Endometrium (tissue), 2 donors: ENCODE measurements at regions not wholly inside any gene's neighbourhood (a gene's known extent, or its start where the extent isn't known, plus 50 kb on each side); places are given as distances from the start of the nearest gene placed in this dataset.

Source experiments
- FAIRE-seq: peaks from 2 replicates; lab custom pipeline; 2012; peaks lifted over from hg19 to GRCh38; lab: Jason Lieb, UNC
- donor health status: control.
- donor health status: control.

- peak; percentile 74 for FAIRE-seq
Observed at GRCh38 chr4:15339737-15340136, 88.1 kb upstream of the C1QTNF7 start.

GRCh38 chr4:15340332-15340731 lies 87.5 kb upstream of the C1QTNF7 start:
- FAIRE-seq: peak; percentile 18

GRCh38 chr4:15340902-15341732 lies 86.7 kb upstream of the C1QTNF7 start:
- FAIRE-seq: no peak

DNA sequence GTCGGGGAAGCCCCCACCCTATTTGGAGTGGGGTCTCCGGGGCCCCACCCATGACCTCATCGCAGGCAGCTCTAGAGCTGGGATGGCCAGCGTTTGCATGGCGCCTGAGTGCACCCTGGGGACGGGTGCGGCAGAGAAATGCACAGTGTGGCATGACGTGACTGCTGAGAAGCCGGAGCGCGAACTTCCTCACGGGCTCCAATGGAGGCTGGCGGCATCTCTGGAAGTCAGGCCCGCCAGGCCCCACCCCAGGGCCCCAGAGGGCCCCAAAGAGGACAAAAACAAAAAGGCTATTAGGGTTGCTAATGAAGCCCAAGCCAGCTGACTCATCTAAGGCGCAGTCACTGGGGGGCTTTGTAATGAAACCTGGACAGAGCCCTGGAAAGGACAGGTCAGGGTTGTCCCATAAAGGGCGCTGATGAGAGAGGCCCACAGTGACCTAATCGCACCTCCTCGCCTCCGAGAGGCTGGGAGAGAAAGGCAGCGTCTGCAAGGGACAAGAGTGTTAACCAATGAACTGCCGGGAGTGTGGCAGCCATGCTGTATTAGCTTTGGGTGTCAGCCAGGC lies 86.0 kb upstream of the C1QTNF7 start:
- no peak for FAIRE-seq

- no peak for FAIRE-seq
Observed at GRCh38 chr4:15343000-15343399, 84.8 kb upstream of the C1QTNF7 start.

DNA sequence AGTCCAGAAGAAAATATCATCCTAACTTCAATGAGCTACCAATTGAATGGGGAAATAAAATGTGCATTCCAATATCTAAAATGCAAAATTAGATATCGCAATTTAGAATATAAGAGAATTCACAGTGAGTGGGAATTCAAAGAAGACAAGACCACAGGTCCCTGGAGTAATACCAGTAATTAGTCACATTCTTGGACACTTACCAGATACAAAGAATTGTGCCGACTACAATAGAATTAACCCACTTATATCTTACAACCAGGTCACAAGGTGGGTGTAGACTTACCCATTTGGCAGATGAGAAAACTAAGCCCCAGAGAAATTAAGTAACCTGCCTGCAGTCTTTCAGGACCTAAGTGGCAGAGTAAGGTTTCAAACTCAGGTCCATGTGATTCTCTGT lies 84.3 kb upstream of the C1QTNF7 start:
- FAIRE-seq: no peak

- FAIRE-seq: peak; percentile 95
Observed at GRCh38 chr4:15344041-15344440, 83.8 kb upstream of the C1QTNF7 start.

DNA sequence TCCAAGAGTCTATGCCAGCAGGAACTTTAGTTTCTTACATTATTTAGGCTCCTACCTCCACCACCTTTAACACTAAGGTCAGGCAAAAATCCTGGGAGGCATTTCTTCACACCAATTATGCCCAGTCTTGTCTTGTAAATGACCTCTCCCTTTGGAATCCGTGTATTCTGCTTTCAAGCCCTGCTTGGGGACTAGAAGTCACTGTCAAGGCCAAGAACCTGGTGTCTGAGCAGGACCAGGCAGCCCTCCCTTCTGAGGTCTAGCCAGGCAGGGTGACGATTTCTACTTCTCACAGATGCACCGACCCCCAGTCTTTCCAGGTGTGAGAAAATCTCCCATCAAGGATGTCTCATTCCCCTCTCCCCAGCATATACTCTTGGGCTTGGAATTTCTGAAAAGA lies 82.7 kb upstream of the C1QTNF7 start:
- no peak for FAIRE-seq

GRCh38 chr4:15348236-15348635 lies 79.6 kb upstream of the C1QTNF7 start:
- FAIRE-seq: no peak

DNA sequence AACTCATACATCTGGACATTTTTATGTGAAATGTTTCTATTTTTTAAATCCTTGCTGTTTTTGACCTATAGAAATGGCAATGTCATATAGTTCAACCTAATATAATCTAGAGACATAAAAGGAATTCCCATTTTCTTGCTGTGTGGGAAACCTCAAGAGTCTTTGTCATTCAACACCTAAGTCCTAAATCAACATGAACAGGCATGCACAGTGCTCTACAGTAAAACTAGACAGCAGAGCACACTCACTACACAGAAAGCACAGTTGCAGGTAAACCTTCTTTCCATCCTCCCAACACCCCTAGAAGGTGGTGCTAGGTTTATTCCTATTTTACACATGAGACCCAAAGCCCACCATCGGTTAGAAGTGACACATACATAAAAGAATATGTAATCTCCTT lies 79.1 kb upstream of the C1QTNF7 start:
- no peak for FAIRE-seq

GRCh38 chr4:15349531-15349935 lies 78.3 kb upstream of the C1QTNF7 start:
- FAIRE-seq: peak; percentile 50

GRCh38 chr4:15349965-15350364 lies 77.9 kb upstream of the C1QTNF7 start:
- no peak for FAIRE-seq

DNA sequence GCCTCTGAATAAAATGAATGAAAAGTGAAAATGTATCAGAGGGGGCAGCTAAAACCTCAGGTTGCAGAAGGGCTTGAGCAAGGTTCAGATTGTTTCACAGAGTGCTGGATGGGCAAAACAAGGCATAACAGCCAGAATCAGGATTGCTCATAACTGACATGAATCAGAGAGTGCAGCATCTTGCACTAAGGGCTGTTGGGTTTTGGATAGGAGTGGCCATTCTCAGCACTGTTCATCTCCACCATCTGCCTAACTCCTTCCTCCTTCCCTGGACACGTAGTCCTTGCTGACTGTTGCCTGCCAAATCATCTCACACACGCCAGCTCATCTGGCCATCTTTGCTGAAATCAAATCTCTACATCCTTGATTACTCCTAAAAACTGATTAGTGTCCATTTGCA lies 75.3 kb upstream of the C1QTNF7 start:
- no peak for FAIRE-seq

DNA sequence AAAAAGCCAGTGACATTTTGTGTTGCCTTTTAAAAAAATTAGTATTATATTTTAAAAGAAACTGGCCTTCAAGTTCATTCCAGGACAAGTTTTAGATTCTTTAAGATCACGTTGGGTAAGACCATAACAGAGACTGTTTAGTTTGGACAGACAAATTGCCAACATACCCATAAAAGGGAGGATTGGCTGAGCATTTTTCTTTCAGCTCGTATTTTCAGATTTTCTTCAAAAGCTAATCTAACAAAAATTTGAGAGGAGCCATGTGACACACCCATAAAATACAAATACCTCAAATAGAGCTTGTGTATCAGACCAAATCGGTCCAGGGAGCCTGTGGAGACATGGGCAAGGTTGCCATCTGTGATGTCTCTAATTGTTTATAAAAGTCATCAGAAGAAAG lies 74.6 kb upstream of the C1QTNF7 start:
- FAIRE-seq: no peak

DNA sequence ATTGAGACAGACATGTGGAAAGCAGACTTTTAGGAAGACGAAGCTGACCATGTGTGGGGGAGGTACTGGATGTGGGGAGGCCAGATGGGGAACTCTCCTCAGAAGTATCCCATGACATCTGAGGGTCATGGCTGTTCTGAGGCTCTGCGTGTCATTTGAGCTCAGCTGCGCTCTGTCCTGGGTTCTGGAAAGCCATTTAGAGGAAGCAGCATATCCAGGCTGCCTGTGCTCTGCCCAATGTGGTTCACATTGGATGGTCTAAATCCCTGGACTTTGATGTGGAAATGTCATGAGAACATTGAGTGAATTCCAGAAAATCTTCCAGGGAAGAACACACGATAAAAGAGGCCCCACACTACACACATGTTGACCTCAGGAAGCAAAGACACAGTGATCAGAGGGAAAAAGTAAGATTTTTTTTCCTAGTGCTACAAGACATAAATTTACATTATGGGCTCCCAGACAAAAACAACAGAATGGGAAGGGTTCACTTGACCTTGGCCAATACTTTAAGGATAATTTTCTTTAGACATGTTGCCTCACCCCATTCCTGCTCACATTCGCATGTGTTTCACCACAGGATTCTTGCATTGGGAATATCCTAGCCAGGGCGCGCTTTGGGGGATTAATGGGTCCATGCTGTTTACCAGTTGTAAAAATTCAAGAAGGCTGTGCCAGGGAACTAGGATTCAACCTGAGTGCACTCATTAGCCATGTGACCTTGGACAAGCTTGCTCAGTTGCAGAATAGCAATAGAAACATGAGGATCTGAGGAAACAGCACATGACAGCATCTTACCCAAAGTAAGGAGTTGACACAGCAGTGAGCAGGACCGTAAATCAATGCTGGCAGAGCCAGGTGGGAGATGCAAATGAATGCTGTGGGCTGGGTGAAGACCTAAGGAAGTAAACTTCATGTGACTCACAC lies 73.2 kb upstream of the C1QTNF7 start:
- FAIRE-seq: peak; percentile 55

GRCh38 chr4:15361529-15361928 lies 66.3 kb upstream of the C1QTNF7 start:
- FAIRE-seq: no peak

DNA sequence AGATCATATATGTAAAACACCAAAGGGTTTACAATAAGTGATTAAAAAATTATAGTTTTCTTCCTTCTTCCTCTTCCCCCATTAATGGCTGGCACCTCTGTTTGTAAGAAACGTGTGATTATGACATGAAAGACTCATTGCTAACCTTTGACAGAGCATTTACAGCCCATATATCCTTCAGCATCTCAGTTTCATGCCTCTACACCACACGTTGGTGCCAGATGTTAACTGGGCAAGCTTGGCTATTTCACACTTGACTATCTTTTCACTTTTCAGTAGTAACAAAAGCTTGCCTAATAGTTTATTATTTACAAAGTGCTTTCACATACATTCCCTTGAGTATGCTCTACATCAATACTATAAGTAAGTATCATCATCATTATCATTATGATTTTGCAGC lies 65.3 kb upstream of the C1QTNF7 start:
- FAIRE-seq: no peak

GRCh38 chr4:15364183-15364582 lies 63.6 kb upstream of the C1QTNF7 start:
- no peak for FAIRE-seq

GRCh38 chr4:15365641-15366040 lies 62.2 kb upstream of the C1QTNF7 start:
- no peak for FAIRE-seq

DNA sequence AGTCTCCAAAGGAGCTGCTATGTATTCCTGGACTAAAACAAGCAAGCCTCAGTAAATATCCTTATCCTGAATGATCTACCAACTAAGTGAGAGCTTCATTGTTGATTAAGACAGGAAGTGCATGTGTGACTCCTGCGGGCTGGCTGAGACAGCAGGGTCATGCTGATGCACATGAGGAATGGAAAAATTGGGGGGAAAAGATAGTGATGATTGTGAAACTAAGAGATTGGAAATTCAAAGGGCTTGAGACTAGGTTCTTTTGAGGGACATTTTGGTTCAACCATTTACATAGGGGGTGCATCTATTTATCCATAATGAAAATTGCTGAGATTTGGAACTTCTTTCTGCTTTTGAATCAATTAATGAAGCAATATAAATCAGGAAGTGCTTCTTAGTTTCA lies 61.1 kb upstream of the C1QTNF7 start:
- no peak for FAIRE-seq

DNA sequence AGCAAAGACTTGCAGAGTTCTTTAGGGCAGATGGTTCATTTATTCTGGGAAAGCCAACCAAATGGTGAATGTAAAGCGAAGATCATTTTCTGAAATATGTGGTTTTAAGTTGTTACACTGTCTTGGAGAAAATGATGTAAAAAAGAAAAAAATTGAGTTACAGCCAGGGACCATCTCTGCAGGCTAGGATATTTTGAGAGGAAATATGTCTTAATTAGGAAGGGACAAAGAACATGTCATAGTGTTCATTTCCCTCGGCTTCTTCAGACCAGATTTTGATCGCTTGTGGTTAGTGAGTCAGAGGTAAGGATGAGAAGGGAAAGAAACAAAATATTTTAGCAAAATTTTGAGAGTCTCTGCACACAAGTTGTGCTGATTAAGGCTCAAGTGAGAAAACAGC lies 59.0 kb upstream of the C1QTNF7 start:
- FAIRE-seq: peak; percentile 53

DNA sequence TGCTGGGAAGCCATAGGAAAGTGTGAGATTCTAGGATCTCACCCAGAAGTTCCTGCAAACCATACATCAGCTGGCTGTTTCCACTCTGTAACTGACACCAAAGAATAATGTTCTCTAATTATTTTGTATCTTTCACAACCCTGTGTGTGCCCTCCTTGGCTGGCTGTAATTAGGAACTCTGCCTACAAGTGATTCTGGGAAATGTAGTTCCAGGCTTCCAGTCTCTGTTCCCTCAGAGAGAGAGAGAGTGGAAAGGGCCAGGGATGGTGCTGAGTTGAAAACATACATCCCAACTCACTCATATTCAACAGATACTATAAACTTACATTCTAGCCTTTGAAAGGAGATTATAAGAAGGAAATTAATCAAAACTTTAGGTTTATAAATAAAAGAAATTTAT lies 57.5 kb upstream of the C1QTNF7 start:
- no peak for FAIRE-seq

DNA sequence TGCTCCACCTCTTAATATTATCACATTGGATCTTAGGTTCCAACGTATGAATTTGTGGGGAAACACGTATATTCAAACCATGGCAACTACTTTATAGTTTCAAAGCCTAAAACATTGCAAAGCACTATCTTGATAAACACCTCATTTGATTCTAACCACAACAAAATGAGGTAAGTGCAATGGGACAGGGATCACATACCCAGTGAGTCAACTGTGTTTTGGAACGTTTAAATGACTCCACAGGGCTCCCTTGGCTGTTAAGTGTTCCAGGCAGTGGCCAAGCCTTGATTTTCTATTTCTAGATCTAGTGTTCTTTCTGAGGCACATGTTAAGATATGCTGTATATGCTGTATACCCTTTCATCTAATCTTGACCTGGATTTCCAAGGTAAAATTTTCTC lies 54.5 kb upstream of the C1QTNF7 start:
- FAIRE-seq: no peak
